Activated CD4-positive, CD25-positive, alpha-beta regulatory T cell treated with anti-CD3 and anti-CD28 coated beads, Interleukin-2, amount 50 U/mL, for 72 hours (primary cell): ENCODE measurements at regions not wholly inside any gene's neighbourhood (a gene's known extent, or its start where the extent isn't known, plus 50 kb on each side); places are given as distances from the start of the nearest gene placed in this dataset.
"Not testable (repeated sequence)": the region's sequence is repeated elsewhere in the genome, so short reads cannot be mapped to it uniquely, and the experiment has no call there.

ENCODE experiments used
- DNase-seq: peaks from one replicate; pipeline ENCODE4 v3.0.0; 2021

DNA sequence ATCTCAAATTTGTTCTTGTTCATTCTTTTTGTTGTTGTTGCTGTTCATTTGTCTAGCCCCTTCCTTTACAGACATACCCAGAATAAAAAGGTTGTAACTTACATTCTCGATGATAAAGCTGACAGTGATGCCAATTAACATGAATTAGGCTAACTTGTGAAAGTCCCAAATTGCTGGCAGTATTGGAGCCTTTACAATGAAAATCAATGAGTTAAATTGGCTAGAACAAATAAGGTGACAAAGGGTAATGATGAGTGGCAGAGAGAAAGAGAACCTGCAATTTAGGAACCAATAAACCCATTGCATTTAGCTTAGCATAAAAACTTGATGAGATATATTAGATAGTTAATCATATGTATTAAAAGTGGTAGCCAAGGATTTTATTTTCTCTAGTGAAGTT lies 521.0 kb downstream of the ADCYAP1 start:
- DNase-seq, result no peak

DNA sequence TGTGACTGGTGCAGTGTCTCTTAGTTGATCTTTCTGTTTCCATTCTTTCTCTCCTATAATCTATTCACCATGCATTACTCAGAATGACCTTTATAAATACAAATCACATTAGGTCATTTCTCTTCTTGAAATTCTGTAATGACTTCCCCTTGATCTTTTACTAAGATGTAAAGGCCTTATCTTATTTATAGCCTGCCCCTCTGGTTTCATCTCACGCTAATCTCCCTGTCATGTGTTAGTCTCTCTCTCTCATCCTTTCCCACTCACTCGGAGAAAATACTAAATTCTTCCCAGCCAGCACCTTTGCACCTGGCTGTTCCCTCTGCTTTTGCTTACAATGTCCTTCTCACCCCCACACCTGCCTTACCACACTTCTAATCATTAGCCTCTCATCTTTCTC lies 530.8 kb downstream of the ADCYAP1 start:
- DNase-seq, result no peak

DNA sequence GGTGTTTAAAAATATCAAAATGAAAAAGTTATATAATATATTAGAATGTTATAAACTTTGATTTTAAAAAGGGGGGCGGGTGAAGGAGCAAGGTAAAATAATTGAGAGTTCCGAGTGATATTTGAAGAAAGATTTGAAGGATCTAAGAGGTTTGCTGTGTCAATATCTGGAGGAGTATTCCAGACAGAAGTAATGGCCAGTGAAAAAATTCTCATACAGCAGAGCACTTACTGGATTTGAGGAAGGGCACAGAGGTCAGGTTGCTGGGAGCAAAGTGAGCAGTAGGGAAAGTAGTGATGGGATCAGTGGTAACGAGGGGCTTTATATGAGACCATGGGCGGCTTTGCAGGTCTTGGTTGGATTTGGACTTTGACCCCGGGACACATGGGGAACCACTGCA lies 531.5 kb downstream of the ADCYAP1 start:
- DNase-seq, result no peak

DNA sequence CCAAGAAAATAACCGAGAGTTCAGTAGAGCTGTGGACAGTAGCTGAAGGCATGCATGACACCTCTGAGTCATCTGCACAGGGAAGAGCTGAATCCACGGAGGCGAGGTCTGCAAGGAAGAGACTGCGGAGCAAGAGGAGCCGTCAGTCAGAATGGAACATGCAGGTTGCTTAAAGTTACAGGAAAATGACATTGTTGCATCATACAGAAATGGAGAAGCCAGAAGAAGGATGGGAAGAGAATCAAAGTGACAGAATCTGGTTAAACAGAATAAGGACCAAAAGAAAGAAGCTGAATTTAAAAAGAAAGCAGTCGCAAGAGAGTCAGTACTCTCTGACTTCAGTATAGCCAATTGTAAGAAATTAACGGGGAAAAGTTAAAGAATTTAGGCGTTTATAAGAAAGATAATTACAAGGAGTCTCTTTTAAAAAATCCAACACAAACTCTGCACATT lies 533.8 kb downstream of the ADCYAP1 start:
- DNase-seq, result no peak

DNA sequence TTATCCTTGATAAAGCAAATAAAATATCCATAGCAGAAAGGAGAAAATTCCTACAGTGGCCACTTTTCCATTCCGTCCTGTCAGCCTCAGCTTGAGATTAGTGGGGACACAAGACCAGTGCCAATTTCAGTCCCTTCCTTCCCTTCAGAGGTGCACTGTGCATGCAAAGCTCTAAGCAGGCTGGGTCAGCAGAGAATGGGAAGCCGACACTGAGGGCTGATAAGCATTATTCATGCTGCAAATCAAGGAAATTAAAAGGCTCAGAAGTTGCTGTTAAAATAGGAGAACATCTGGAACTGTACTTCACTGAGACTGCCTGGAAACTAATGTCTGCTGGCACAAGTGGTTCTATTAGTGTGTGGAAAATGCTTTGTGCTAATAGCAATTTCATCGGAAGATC lies 534.3 kb downstream of the ADCYAP1 start:
- no peak for DNase-seq

DNA sequence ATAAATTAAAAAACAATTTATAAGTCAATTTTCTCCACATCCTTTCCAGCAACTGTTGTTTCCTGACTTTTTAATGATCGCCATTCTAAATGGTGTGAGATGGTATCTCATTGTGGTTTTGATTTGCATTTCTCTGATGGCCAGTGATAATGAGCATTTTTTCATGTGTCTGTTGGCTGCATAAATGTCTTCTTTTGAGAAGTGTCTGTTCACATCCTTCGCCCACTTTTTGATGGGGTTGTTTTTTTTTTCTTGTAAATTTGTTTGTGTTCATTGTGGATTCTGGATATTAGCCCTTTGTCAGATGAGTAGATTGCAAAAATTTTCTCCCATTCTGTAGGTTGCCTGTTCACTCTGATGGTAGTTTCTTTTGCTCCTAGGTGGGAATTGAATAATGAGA lies 539.4 kb downstream of the ADCYAP1 start:
- DNase-seq, result not testable (repeated sequence)

DNA sequence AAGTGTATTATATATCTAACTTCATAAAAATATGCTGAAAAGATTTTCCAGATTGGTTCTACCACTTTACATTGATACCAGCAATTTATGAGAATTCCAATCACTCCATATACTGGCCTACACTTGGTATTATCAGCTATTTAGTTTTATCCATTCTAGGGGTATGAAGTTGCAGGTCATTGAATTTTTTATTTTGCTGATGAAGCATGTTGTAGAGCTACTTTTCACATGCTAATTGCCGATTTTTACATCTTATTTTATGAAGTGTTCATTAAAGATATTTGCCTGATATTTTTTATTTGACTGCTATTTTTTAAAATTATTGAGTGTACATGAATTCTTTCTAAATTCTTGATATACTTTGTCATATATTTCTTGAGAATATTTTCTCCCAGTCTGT lies 542.1 kb downstream of the ADCYAP1 start:
- DNase-seq, result no peak

DNA sequence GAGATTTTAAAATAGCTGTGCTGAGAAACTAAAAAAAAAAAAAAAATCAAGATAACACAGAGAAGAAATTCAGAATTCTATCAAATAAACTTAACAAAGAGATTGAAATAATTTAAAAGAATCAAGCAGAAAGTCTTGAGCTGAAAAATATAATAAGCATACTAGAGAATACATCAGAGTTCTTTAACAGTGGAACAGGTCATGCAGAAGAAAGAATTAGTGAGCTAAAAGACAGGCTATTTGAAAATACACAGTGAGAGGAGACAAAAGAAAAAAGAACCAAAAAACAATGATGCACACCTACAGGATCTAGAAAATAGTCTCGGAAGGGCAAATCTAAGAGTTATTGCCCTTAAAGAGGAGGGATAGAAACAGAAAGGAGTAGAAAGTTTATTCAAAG lies 548.1 kb downstream of the ADCYAP1 start:
- no peak for DNase-seq

DNA sequence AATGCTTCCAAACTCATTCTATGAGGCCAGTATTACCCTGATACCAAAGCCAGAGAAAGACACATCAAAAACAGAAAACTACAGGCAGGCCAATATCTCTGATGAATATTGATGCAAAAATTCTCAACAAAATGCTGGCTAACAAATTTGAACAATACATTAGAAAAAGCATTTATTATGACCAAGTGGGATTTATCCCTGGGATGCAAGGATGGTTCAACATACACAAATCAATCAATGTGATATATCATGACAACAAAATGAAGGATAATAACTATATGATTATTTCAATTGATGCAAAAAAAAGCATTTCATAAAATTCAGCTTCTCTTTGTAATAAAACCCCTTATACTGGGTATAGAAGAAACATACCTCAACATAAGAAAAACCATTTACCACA lies 550.9 kb downstream of the ADCYAP1 start:
- DNase-seq, result no peak

DNA sequence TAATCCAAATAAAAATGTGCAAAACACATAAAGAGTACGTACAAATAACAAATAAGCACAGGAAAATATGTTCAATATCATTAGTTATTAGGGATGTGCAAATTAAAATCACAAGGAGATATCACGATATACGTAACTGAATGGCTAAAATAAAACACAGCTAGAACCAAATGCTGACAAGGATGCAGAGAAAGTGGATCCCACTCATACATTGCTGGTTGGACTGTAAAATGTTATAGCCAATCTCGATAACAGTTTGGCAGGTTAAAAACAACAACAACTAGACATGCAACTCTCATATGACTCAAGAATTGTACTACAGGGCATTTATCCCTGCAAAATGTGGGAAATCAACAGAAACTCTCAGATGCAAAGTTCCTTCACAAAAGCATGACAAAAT lies 553.9 kb downstream of the ADCYAP1 start:
- DNase-seq, result no peak

DNA sequence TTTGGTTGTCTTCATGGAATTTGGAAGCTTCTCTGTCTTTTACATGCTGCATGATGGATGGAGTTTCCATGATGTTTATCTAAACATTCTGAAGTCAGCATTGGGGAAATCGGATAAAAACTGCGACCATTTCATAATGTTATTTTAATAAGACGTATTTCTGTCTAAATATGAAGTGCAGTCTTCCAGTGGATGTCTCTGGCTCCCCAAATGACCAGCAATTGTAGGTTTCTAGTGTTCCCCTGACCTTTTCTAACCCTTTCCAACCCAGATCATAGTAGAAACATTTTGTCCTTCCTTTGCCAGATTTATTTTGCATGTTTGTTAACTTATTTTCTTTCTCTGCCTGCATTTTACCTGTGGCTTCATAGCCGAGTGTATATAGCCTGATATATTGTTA lies 559.3 kb downstream of the ADCYAP1 start:
- DNase-seq, result no peak

DNA sequence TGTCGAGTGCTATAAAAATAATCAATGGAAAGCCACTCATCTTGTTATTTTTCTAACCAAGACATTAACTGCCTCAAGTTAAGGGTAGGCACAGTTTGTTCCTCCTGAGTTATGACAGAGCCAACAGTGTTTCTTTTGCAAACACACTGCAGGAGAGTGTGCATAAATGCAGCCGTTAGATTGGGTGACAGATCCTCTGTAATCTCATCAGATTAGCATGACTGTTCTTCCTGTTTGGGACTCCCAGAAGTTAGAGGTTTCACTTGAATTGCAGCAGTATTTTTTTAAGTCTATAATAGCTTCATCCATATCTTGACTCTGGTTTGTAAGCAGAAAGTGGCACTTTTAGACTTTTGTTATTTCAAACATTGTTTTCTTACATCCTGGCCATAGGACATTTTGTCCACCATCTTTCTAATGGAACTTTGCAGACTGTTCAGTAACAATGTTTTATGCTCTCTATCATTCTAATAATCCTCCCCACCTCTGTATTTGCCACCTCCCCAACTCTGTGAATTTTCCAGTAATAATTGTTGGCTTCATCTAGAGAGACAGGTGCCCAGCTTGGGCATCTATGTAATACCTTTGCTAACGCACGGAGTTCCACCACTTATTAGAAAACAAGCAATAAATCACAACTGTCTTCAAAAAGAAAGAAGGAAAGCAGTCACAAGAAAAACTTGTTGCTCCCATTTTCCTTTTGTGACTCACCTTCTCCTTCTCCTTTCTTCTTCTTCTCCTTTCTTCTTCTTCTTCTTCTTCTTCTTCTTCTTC lies 560.0 kb downstream of the ADCYAP1 start:
- DNase-seq, result no peak

DNA sequence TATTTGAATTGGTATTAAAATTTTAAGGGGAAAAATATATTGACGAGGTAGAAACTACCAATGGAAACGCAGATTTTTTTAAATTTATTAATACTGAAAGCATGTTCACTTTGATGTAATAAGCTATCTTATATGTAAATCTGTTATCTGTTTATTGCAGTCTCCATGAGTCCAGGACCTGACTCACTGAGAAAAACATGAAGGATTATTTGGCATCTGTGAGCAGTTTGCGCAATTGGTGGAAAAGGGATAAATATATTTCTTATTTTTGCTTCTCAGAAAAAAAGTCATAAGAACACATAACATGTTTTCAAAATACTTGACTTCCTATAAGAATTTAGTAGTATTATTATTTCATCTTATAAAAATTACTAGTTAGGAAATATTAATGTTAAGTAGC lies 561.4 kb downstream of the ADCYAP1 start:
- DNase-seq, result no peak

DNA sequence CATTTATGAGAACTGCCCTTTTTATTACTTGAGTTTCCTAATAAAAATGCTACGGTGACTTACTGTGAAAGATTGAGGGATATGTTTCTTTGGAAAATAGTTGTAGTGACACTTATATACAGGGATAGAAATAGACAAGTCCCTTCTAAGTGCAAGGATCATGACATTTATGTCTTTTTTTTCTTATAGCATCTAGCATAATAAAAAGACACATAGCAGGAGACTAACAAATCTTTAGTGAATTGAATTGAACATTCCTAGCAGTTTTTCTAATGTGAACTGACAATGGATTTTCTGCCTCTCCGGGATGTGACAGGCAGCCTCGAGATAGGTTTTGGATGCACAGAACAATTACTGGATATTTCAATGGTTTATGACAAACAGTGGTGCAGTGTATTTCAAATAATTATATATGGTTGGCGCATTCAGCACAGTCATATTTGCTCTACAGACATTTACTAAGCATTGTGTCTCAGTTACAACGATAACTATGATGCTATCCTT lies 562.8 kb downstream of the ADCYAP1 start:
- DNase-seq, result no peak

DNA sequence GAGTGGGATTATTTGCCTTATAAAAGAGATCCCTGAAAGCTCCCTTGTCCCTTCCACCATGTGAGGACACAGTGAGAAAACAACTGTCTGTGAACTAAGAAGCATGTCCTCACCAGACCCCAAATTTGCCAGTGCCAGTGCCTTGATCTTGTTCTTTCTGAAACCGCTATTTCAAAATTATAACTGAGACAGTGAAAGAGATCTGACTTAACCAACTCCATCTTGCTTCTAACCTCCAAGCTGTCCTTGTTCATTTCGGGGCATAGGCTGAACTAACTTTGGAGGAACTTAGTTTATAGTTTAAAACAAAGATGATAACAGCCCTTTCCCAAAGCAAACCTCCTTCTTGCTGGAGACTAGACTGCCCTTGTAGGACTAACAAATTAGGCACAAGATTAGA lies 563.9 kb downstream of the ADCYAP1 start:
- DNase-seq, result no peak

DNA sequence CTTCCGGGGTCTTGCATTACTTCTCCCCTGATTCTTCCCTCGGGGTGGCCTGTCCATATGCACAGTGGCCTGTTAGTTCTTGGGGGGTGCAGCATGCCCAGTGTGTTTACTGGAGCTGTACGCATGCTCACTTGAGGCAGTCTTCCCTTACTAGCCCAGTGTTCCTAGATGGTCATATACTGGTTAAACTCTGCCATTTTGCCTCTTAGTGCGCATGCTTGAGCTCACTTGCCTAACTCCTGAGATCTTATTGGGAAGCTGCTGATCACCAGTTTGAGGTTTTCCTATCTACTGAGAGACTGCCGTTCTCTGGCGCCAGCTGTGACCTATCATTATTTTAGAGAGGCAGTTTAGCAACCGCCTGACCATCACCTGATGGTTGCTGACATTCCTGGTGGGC lies 571.2 kb downstream of the ADCYAP1 start:
- no peak for DNase-seq

DNA sequence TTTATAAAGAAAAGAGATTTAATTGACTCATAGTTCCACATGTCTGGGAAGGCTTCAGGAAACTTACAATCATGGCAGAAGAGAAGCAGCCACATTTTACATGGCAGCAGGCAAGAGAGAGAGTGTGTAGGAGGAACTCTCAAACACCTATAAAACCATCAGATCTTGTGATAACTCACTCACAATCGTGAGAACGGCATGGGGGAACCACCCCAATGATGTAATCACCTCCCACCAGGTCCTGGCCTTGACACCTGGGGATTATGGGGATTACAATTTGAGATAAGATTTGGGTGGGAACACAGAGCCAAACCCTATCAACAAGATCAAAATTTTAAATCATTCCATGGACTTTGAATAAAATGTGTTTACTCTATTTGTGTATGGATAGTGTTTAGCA lies 575.6 kb downstream of the ADCYAP1 start:
- no peak for DNase-seq

DNA sequence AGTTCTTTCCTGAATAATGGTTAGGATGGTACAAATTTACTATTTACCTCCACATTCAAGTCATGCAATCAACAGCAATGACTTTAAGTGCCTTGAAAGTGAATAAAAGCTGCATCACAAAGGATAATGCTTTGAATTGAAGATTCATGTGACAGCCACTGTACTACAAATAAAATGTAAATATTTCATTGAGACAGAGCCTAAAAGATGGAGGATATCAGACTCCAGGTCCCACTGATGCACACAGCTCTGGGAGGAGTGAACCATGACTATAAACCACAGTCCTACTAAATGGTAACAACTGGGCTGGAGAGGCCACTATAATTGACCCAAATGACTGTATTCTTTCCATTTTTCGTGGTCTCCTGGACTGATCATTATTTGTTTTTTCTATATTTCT lies 576.9 kb downstream of the ADCYAP1 start:
- DNase-seq, result no peak

DNA sequence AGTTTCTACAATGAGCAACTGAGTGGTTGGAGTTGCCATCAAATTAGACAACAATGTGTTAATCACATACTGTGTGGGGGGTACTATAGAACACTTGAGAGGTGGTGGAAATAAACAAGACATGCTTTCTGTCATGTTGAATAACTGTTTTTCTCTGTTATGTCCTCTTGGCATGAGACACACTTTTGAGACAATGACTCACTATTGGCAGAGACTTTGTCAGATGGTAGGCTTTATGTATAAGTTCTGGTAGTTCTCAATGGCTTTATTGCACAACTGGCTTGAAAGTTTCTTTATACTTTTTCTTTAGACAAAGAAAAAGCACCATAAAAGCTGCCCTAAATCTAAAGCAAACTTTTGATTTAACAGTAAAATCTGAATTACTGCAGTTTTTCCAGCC lies 578.7 kb downstream of the ADCYAP1 start:
- DNase-seq, result no peak

DNA sequence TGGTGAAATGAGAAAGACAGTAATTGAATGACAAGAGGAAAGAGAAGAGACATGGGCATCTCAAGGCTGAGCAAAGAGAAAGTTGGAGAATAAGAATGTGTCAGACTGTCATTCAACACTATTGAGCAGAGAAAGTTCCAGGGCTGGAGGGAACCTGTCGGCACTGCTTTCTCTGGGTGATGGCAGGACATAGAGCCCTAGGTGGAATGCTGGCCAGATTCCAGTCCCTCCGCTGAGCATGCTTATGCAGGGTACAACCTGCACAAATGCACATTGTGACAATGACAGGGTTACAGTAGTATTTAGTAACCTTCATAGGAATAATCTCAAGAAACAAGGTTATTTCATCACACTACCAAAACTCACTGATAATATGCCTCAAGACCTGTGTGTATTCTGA lies 582.8 kb downstream of the ADCYAP1 start:
- DNase-seq, result no peak

DNA sequence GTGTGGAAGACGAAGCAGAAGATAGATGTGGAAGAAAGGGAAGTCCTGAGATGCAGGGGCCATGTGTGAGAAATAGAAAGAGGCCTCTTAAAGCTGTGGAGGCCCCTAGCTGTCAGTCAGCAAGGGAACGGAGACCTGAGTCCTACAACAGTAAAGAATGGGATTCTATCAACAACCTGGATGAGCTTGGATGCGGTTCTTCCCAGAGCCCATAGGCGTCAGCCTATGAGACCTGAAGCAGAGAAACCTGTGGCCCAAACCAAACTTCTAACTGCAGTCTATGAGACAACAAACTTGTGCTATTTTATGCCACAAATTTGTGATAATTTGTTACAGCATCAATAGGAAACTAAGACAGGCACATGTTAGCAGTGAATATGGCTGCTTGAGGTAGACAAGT lies 583.7 kb downstream of the ADCYAP1 start:
- no peak for DNase-seq

DNA sequence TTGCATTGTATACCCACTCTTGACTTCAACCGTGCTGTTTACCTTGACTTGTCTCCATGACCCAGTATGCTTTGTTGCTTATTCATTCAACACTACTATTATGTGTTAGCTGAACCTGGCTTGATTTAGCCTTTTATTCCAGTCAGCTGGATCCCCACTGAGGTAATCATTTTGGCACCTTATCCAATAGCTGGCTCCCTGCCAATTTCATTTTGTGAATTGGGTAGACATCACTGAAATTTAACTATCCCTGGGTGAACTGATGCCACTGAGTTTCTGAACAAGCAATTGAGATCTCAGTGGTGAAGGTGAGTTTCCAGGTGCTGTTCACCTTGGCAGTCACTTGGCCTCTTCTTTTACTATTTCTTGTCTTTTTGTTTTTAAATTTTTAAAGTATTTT lies 584.3 kb downstream of the ADCYAP1 start:
- no peak for DNase-seq

DNA sequence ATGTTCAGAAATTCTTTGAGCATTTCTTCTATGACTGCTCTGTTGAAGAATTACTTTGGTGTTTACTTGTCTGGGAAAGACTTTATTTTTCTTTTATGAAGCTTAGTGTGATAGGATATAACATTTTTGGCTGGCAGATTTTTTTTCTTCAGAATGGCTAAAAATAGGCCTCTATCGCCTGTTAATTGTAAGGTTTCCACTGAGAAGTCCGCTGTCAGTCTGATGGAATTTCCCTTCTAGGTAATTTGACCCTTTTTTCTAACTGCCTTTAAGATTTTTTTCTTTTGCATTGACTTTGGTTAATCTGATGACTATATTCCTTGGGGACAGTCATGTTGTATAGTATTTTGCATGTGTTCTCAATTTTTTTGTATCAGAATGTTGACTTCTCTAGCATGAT lies 590.7 kb downstream of the ADCYAP1 start:
- DNase-seq, result no peak

DNA sequence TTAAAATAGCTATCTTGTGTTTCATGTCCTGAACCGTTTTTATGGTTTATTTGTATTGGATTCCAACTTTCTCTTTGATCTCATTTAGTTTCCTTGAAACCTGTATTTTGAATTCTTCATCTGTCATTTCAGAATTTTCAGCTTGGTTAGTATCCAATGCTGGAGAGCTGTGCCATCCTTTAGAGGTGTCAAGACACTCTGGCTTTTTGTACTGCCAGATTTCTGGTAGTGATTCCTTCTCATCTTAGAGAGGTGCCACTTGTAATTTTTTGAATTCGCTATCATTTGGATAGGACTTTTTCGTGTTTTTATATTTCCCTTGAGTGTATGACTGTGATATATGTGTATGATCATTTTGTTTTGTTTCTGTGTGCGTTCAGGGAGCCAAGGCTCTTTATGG lies 591.4 kb downstream of the ADCYAP1 start:
- no peak for DNase-seq

DNA sequence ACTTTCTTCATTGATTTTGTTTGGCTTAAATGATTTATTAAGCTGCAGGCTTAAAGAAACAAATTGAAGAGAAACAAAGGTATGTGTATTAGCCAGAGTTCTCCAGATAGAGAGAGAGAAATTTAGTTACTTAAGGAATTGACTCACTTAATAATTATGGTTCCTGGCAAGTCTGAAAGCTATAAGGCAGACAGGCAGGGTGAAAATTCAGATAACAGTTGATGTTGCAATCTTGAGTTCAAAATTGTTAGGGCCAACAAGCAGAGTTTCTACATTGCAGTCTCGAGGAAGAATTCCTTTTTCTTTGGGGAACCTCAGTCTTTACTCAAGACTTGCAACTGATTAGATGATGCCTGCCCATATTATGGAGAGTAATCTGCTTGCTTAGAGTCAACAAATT lies 593.5 kb downstream of the ADCYAP1 start:
- DNase-seq, result no peak
